ENCODE measurements at regions not wholly inside any gene's neighbourhood (a gene's known extent, or its start where the extent isn't known, plus 50 kb on each side); places are given as distances from the start of the nearest gene placed in this dataset.

DNA sequence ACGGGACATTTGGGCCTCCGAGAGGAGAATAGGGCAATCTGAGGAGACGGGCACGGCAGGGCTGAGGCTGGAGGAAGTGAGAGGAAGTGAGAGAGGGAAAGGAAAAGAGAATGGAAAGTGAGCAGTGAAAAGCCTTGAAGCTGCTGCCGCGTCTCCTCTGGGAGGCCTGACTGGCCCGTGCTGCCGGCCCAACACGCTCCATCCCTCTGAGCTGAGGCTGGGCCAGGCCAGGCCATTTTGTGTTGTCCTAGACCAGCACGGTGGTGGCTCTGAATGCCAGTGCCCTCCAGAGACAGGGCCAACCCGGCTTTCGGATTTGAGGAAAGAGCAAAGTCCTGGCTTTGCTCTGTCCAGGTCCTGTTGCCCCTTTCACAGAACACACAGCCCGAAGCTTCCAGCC, 361.1 kb upstream of the SHH start:
- FAIRE-seq = no peak

- FAIRE-seq = no peak
Observed at GRCh38 chr7:156172638-156173037, 360.4 kb upstream of the SHH start.

GRCh38 chr7:156169474-156170370, 357.5 kb upstream of the SHH start:
- FAIRE-seq = no peak

DNA sequence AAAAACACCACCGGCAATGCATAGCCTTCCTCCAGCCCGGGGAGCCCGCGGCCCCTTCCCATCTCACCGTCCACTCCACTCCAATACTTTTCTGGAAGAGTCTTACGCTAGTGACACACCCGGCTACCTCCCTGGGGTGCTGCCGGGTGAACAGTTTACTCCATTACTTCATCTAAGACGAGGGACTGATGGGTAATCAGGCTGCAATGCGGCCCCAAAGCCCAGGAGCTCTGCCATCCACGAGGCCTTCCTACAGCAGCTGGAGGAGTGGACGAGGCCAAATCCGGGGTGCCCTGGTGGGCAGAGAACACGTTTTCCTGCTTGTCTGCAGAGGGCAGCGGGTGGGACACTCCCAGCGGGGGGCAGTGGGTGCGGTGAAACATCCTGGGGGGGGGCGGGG, 356.2 kb upstream of the SHH start:
- FAIRE-seq = no peak

GRCh38 chr7:156167987-156168386, 355.7 kb upstream of the SHH start:
- FAIRE-seq = no peak

DNA sequence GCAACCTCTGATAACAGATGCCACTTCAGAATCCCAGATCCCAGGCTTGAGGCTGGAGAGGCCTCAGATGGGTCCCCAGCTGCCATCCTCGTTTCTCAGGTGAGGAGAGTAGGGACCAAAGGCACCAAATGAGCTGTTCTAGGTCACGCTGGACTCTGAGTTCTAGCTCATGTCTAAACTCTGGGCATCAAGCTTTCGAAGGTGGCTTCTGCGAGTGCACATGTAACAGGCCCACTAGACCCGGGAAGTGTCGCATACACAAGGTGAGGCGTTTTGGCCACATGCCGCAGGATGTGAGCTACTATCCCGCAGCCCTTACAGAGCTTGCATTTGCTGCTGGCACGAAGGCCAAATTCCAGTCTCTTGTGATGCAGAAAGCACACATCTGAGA, 355.1 kb upstream of the SHH start:
- FAIRE-seq = no peak

DNA sequence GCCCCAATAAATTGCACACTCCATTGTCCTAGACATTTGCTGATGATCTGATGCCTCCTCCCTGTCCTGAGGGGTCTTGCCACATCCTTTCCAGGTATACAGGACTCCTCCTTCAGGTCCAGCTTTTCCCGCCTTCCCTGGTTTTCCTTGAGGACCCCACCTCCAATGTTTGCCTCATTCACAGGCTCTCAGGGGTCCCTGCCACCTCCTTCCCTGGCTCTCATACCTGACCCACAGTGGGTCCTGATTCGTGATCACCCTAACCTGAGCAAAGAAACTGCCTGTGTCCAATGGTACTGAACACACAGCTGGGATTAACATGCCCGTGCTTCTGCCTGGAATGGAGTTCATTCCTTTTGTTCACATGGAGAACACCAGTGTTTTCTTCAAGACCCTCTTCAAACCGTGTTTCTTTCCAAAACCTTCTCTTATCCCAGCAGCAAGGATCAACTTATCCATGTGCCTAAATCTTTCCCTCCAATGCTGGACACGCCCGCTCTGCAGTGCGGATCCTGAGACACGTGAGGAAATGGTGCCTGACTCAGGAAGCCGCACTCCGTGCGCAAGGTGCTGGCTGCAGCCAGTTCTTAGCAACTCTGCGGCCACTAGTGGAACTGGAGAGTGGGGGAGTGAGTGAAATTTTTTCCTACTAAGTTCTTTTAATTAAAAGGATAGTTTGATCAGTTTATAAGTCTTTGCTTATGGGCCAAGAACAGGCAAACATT, 354.6 kb upstream of the SHH start:
- FAIRE-seq = no peak

- FAIRE-seq = no peak
Observed at GRCh38 chr7:156163747-156164146, 351.5 kb upstream of the SHH start.

DNA sequence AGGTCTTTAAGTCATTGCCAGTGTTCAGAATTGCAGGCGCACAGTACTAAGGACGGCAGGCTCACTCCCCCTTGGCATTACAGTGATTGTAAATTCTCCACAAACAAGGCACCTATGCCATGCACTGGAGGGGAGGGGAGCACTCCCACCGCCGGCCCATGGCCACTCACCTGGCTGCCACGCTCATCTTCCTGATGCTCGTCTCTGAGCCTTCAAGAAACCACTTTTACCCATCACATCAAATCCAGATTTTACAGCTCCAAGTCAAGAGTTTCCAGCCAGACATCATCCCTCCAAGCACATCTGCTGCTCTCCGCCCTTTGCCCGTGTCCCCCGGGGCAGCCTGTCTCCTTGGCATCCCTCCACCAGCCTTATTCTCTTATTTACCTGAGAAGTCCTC, 350.2 kb upstream of the SHH start:
- no peak for FAIRE-seq

GRCh38 chr7:156160811-156161210, 348.5 kb upstream of the SHH start:
- FAIRE-seq = no peak

DNA sequence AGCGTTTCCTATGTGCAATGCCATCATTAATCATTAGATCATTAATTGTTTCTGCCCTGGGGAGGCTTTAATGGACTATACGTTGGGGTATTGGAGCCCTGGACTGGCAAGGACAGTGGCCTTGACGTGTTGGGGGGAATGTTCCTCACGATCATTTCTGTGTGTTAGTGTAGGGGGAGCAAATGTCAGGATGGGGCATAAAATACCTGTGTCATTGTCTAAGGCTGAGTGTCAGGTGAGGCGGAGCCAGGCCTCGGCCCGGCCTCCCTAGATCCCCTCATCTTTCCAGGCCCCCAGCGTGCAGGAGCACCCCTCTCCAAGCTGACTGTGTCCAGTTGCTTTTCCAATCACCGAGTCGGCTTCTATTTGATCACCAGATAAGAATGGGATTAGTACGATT, 346.4 kb upstream of the SHH start:
- no peak for FAIRE-seq

DNA sequence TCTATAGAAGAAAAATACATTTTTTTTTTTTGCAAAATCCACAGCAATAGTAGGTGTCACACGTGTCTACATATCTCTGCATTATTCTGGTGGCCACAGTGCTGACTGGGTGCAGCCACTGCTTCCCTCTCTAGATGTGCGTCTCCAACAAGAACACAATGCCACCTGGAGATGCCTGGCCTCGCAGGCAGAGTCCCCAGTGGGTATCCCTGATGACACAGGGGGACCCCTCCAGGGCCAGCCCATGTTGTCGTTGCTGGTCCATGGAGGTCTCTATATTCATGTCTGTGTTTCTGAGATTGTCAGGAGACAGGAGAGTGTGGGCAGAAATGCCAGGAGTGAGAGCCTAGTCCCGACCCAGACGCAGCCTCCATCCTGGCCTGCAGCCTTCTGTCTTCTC, 345.9 kb upstream of the SHH start:
- FAIRE-seq = no peak

- no peak for FAIRE-seq
Observed at GRCh38 chr7:156157409-156158012, 345.2 kb upstream of the SHH start.

DNA sequence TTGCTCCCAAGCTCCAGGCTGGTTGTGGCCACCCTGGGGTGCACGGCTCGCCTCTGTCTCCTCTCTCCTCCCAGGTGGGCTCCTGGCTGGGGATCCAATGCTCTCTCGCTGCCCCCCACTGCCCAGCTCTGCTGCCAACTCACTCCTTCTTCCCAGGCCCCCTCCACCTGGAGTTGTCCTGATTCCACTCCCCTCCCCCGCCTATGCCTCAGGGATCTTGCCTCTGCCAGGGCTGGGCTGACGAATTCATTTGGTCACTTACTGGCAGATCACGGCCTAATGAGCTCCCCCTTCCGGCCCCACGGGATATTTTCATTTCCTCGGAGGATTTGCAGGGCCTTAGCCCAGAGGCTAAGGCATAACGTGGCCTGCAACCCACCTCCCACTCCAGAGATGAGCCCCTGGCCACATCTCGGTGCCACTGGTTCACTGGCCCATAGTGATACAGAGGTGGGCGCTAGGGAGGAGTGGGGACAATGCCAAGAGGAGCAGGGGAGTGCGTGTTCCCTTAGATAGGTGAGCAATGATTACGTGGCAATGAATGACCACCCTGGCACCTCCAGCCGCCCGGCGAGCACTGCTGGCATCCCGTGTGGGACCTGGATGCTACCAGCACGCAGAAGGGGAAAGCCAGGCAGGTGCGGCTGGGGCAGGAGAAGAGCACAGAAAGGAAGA, 344.6 kb upstream of the SHH start:
- no peak for FAIRE-seq

DNA sequence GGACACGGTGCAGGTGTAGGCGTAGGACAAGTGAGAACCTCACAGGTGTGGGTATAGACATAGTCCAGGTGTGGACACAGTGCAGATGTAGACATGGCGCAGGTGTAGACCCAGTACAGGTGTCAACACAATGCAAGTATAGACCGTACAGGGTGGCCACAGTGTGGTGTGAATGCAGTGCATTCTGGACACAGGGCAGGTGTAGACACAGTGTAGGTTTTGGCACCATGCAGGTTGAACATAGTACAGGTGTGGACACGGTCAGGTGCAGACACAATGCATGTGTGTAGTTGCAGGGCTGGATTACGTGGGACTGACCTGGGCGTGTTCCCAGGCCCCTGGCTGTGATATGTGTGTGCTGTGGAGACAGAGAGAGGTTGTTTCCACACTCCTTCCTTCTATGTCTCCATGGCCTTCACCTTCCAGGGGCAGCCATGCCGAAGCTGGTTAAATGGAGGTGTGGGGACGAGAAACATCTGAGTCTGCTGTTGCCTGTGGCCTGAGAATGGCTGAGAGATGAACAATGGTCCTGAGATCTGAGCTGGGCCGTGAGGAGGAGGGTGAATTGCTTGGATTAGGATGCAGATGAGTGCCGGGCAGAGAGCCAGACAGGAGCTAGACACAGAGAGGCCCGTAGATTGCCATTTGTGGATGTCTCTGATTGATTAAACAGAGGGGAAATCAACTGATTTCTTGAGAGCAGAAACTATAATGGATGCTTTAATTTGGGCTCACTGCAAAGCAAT, 343.9 kb upstream of the SHH start:
- FAIRE-seq = no peak

- no peak for FAIRE-seq
Observed at GRCh38 chr7:156153590-156153989, 341.3 kb upstream of the SHH start.

DNA sequence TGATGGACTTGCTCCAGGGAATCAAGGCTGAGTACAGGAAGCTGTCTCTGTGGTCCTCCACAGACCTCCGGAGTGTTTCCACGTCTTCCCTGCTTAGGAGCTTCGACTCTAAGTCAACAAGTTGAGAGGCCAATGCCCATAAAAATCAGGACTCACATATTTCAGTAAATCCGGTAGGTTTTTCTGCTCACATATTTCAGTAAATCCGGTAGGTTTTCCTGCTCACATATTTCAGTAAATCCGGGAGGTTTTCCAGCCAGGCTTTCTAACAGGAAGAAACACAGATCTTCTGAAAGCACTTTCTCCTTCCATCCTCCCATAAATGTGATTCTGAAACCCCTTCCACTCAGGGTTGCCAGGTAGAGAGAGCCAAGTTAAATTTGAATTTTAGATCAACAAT, 340.1 kb upstream of the SHH start:
- FAIRE-seq = no peak

GRCh38 chr7:156151658-156152057, 339.4 kb upstream of the SHH start:
- FAIRE-seq = no peak

DNA sequence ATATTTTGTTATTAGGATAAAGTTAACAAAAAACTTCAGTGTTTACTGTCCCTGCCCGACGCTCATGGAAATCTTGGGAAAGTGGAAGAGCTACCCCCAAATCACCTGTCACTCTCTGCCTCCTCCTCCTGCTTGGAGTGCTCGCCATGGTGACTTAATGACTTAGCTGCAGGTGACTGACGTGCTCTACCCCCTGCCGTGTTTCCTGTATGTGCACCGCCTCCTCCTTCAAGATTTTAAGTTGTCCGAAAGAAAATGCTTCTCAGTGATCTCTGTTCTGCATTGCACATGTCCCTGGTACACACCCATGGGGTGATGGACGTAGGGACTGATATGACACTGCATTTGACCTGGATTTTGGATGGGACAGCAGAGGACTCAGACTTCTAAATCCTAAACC, 338.8 kb upstream of the SHH start:
- no peak for FAIRE-seq

- no peak for FAIRE-seq
Observed at GRCh38 chr7:156148995-156149394, 336.7 kb upstream of the SHH start.

- no peak for FAIRE-seq
Observed at GRCh38 chr7:156148547-156148946, 336.3 kb upstream of the SHH start.

DNA sequence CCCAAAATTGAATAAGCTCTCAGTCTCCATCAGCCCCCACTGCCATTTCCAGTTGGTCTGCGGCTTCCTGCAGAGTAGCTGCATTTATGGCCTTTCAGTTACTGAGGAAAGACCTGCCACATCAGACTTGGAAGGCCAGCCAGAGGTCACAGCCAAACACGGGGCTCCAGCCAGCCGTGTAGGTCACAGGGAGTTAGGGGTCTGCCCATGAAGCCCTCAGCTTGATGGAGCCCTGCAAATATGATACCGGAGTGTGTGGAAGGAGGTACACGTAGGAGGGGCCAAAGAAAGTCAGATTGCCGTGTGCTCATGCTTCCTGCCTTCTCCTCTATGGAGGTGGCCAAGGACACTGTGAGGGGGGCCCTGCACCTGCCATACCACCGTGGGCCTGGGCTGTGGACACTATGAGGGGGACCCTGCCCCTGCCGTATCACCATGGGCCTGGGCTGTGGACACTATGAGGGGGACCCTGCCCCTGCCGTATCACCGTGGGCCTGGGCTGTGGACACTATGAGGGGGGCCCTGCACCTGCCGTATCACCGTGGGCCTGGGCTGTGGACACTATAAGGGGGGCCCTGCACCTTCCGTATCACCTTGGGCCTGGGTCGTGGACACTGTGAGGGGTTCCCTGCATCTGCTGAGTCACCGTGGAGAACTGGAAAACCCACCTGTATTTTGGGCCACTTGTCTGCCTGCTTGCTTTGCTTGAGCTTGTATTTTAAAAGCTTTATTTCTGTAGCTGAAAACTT, 335.7 kb upstream of the SHH start:
- no peak for FAIRE-seq

Measured in TTC549 (cell line).